ENCODE measurements at regions not wholly inside any gene's neighbourhood (a gene's known extent, or its start where the extent isn't known, plus 50 kb on each side); places are given as distances from the start of the nearest gene placed in this dataset.

GRCh38 chr11:130612291-130612851 is 163.9 kb downstream of the ADAMTS15 start:
- DNase-seq (ENCODE audit: low read depth): peak; percentile 24

GRCh38 chr11:130613396-130613795 is 165.0 kb downstream of the ADAMTS15 start:
- DNase-seq (ENCODE audit: low read depth): no peak

GRCh38 chr11:130614591-130614990 is 166.1 kb downstream of the ADAMTS15 start:
- no peak for DNase-seq (ENCODE audit: low read depth)

- no peak for DNase-seq (ENCODE audit: low read depth)
Measured at GRCh38 chr11:130615561-130615960, 167.1 kb downstream of the ADAMTS15 start.

- no peak for DNase-seq (ENCODE audit: low read depth)
Measured at GRCh38 chr11:130616573-130616972, 168.1 kb downstream of the ADAMTS15 start.

GRCh38 chr11:130617001-130617400 is 168.6 kb downstream of the ADAMTS15 start:
- DNase-seq (ENCODE audit: low read depth): no peak

GRCh38 chr11:130620548-130620947 is 172.1 kb downstream of the ADAMTS15 start:
- no peak for DNase-seq (ENCODE audit: low read depth)

GRCh38 chr11:130622141-130622542 is 173.7 kb downstream of the ADAMTS15 start:
- no peak for DNase-seq (ENCODE audit: low read depth)

- DNase-seq (ENCODE audit: low read depth): no peak
Measured at GRCh38 chr11:130623670-130624668, 175.5 kb downstream of the ADAMTS15 start.

- no peak for DNase-seq (ENCODE audit: low read depth)
Measured at GRCh38 chr11:130624971-130625544, 176.6 kb downstream of the ADAMTS15 start.

- no peak for DNase-seq (ENCODE audit: low read depth)
Measured at GRCh38 chr11:130625578-130626306, 177.3 kb downstream of the ADAMTS15 start.

- no peak for DNase-seq (ENCODE audit: low read depth)
Measured at GRCh38 chr11:130629039-130629438, 180.6 kb downstream of the ADAMTS15 start.

GRCh38 chr11:130631119-130631518 is 182.7 kb downstream of the ADAMTS15 start:
- peak; percentile 96 for DNase-seq (ENCODE audit: low read depth)

GRCh38 chr11:130633466-130633865 is 185.0 kb downstream of the ADAMTS15 start:
- peak; percentile 36 for DNase-seq (ENCODE audit: low read depth)

- no peak for DNase-seq (ENCODE audit: low read depth)
Measured at GRCh38 chr11:130634186-130634585, 185.7 kb downstream of the ADAMTS15 start.

- peak; percentile 70 for DNase-seq (ENCODE audit: low read depth)
Measured at GRCh38 chr11:130634961-130635473, 186.6 kb downstream of the ADAMTS15 start.

- DNase-seq (ENCODE audit: low read depth): no peak
Measured at GRCh38 chr11:130635937-130636630, 187.6 kb downstream of the ADAMTS15 start.

GRCh38 chr11:130636722-130637464 is 188.4 kb downstream of the ADAMTS15 start:
- DNase-seq (ENCODE audit: low read depth): peak; percentile 88

- DNase-seq (ENCODE audit: low read depth): no peak
Measured at GRCh38 chr11:130637566-130637965, 189.1 kb downstream of the ADAMTS15 start.

- DNase-seq (ENCODE audit: low read depth): no peak
Measured at GRCh38 chr11:130638033-130638432, 189.6 kb downstream of the ADAMTS15 start.
